ENCODE measurements at regions not wholly inside any gene's neighbourhood (a gene's known extent, or its start where the extent isn't known, plus 50 kb on each side); places are given as distances from the start of the nearest gene placed in this dataset.

DNA sequence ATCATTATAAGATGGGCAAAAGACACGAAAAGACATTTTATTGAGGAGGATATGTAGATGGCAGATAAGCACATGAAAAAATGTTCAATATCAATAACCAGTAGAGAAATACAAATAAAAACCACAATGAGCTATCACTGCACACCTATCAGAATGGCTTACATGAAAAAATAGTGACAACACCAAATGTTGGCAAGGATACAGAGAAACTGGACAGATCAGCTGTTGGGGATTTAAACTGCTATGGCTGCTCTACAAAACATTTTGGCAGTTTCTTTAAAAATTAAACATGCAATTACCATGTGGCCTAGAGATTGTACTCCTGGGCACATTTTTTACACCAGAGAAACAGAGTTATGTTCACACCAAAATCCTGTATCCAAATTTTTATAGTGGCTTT lies 172.7 kb upstream of the TENT5A start:
- TF ChIP-seq CTCF (IDR thresholded peaks at IDR 0.05; ENCODE audit: unreplicated experiment), result no peak
- DNase-seq (ENCODE audit: low spot score in 2 of 2, unreplicated experiment in 2 of 2), result no peak
- no peak overlapping the region for H3K27ac Mint-ChIP-seq
- peaks cover 5% of the 10 kb centered on the region for H3K4me1 Mint-ChIP-seq
- H3K9me3 Mint-ChIP-seq, result peaks cover 23% of the 10 kb centered on the region
- H3K4me3 Mint-ChIP-seq, result no peak overlapping the region
- H3K36me3 Mint-ChIP-seq, result no peaks in the 10 kb centered on the region
- H3K27me3 Mint-ChIP-seq (ENCODE audit: low read depth), result no peaks in the 10 kb centered on the region

GRCh38 chr6:81909981-81910900 lies 157.8 kb upstream of the TENT5A start:
- no peaks in the 10 kb centered on the region for H3K36me3 Mint-ChIP-seq
- H3K27ac Mint-ChIP-seq, result no peak overlapping the region
- no peaks in the 10 kb centered on the region for H3K4me1 Mint-ChIP-seq

GRCh38 chr6:81909162-81909561 lies 156.7 kb upstream of the TENT5A start:
- no peaks in the 10 kb centered on the region for H3K9me3 Mint-ChIP-seq
- no peak overlapping the region for H3K27ac Mint-ChIP-seq
- no peak for DNase-seq (ENCODE audit: low spot score in 2 of 2, unreplicated experiment in 2 of 2)
- TF ChIP-seq CTCF (IDR thresholded peaks at IDR 0.05; ENCODE audit: unreplicated experiment), result no peak
- H3K4me3 Mint-ChIP-seq, result no peak overlapping the region
- no peaks in the 10 kb centered on the region for H3K36me3 Mint-ChIP-seq
- H3K4me1 Mint-ChIP-seq, result no peaks in the 10 kb centered on the region
- H3K27me3 Mint-ChIP-seq (ENCODE audit: low read depth), result no peaks in the 10 kb centered on the region

More at GRCh38 chr6:81909981-81910900, 157.8 kb upstream of the TENT5A start:
- Mint-ChIP-seq H3K4me3 (no peak overlapping the region), H3K9me3 (no peaks in the 10 kb centered on the region), H3K27me3 (ENCODE audit: low read depth) (no peaks in the 10 kb centered on the region)
- no peak for TF ChIP-seq CTCF (IDR thresholded peaks at IDR 0.05; ENCODE audit: unreplicated experiment)
- no peak for DNase-seq (ENCODE audit: low spot score in 2 of 2, unreplicated experiment in 2 of 2)

- Mint-ChIP-seq H3K27me3 (ENCODE audit: low read depth) (no peaks in the 10 kb centered on the region), H3K27ac (no peak overlapping the region), H3K9me3 (peaks cover 17% of the 10 kb centered on the region), H3K36me3 (peaks cover 2% of the 10 kb centered on the region), H3K4me3 (no peak overlapping the region), H3K4me1 (peaks cover under 1% of the 10 kb centered on the region)
- TF ChIP-seq CTCF (IDR thresholded peaks at IDR 0.05; ENCODE audit: unreplicated experiment), result no peak
- DNase-seq (ENCODE audit: low spot score in 2 of 2, unreplicated experiment in 2 of 2), result no peak
Observed at GRCh38 chr6:81906709-81907204, 154.3 kb upstream of the TENT5A start.

GRCh38 chr6:81906041-81906440 lies 153.6 kb upstream of the TENT5A start:
- Mint-ChIP-seq H3K9me3 (peaks cover 17% of the 10 kb centered on the region), H3K36me3 (peaks cover 2% of the 10 kb centered on the region), H3K4me3 (no peak overlapping the region), H3K27ac (no peak overlapping the region), H3K27me3 (ENCODE audit: low read depth) (no peaks in the 10 kb centered on the region), H3K4me1 (peaks cover 7% of the 10 kb centered on the region)
- DNase-seq (ENCODE audit: low spot score in 2 of 2, unreplicated experiment in 2 of 2), result no peak
- TF ChIP-seq CTCF (IDR thresholded peaks at IDR 0.05; ENCODE audit: unreplicated experiment), result no peak

Measured in mesothelial cell of epicardium (in vitro differentiated cells).